ENCODE measurements at regions not wholly inside any gene's neighbourhood (a gene's known extent, or its start where the extent isn't known, plus 50 kb on each side); places are given as distances from the start of the nearest gene placed in this dataset.

GRCh38 chr11:109027851-109028250, 363.0 kb downstream of the DDX10 start:
- Mint-ChIP-seq H3K36me3 (ENCODE audit: low read depth) (no peaks in the 10 kb centered on the region), H3K4me3 (no peak overlapping the region), H3K9me3 (peaks cover 3% of the 10 kb centered on the region), H3K27ac (no peak overlapping the region), H3K27me3 (no peaks in the 10 kb centered on the region), H3K4me1 (ENCODE audit: low read depth) (no peaks in the 10 kb centered on the region)
- no peak overlapping the region for H3K27ac ChIP-seq (ENCODE audit: low read depth in 1 of 2, low read length in 2 of 2)
- H3K27me3 ChIP-seq (ENCODE audit: control insufficient read depth in 1 of 2, insufficient read depth in 2 of 2, low read length in 2 of 2): no peaks in the 10 kb centered on the region
- CTCF ChIA-PET: no interaction called here
- intact Hi-C loops (cut with DNase I, micrococcal nuclease): no loop called here
- TF ChIP-seq CTCF (IDR thresholded peaks at IDR 0.05): no peak
- DNase-seq: no peak
- no peak for ATAC-seq (ENCODE audit: poor library complexity)
- no peaks in the 10 kb centered on the region for H3K4me1 ChIP-seq (ENCODE audit: insufficient read depth, low read length)
- no peaks in the 10 kb centered on the region for H3K9me3 ChIP-seq (ENCODE audit: control insufficient read depth in 1 of 2, insufficient read depth in 1 of 2, low read length in 2 of 2)
- no peak overlapping the region for H3K4me3 ChIP-seq (ENCODE audit: low read length)
- H3K36me3 ChIP-seq (ENCODE audit: insufficient read depth, low read length): no peaks in the 10 kb centered on the region
- POLR2A ChIA-PET: no interaction called here

GRCh38 chr11:109029927-109030326, 365.1 kb downstream of the DDX10 start:
- ChIA-PET POLR2A (no interaction called here), CTCF (no interaction called here)
- Mint-ChIP-seq H3K4me3 (no peak overlapping the region), H3K27me3 (no peaks in the 10 kb centered on the region), H3K9me3 (peaks cover 3% of the 10 kb centered on the region), H3K4me1 (ENCODE audit: low read depth) (no peaks in the 10 kb centered on the region), H3K27ac (no peak overlapping the region), H3K36me3 (ENCODE audit: low read depth) (no peaks in the 10 kb centered on the region)
- Histone ChIP-seq H3K4me3 (ENCODE audit: low read length) (no peak overlapping the region), H3K4me1 (ENCODE audit: insufficient read depth, low read length) (no peaks in the 10 kb centered on the region), H3K27me3 (ENCODE audit: control insufficient read depth in 1 of 2, insufficient read depth in 2 of 2, low read length in 2 of 2) (peaks cover 2 to 4% of the 10 kb centered on the region in 2 experiments), H3K36me3 (ENCODE audit: insufficient read depth, low read length) (no peaks in the 10 kb centered on the region), H3K9me3 (ENCODE audit: control insufficient read depth in 1 of 2, insufficient read depth in 1 of 2, low read length in 2 of 2) (no peaks in the 10 kb centered on the region), H3K27ac (ENCODE audit: low read depth in 1 of 2, low read length in 2 of 2) (no peak overlapping the region)
- DNase-seq: no peak
- no peak for TF ChIP-seq CTCF (IDR thresholded peaks at IDR 0.05)
- ATAC-seq (ENCODE audit: poor library complexity): no peak
- intact Hi-C loops (cut with DNase I, micrococcal nuclease): no loop called here

GRCh38 chr11:109033627-109034338, 368.9 kb downstream of the DDX10 start:
- intact Hi-C loops (cut with DNase I, micrococcal nuclease): no loop called here
- H3K4me3 Mint-ChIP-seq: no peak overlapping the region
- Histone ChIP-seq H3K27ac (ENCODE audit: low read depth in 1 of 2, low read length in 2 of 2) (no peak overlapping the region), H3K4me3 (ENCODE audit: low read length) (no peak overlapping the region), H3K27me3 (ENCODE audit: control insufficient read depth in 1 of 2, insufficient read depth in 2 of 2, low read length in 2 of 2) (peaks cover 2 to 4% of the 10 kb centered on the region in 2 experiments), H3K9me3 (ENCODE audit: control insufficient read depth in 1 of 2, insufficient read depth in 1 of 2, low read length in 2 of 2) (no peaks in the 10 kb centered on the region), H3K36me3 (ENCODE audit: insufficient read depth, low read length) (no peaks in the 10 kb centered on the region), H3K4me1 (ENCODE audit: insufficient read depth, low read length) (no peaks in the 10 kb centered on the region)
- no peak overlapping the region for H3K27ac Mint-ChIP-seq
- H3K36me3 Mint-ChIP-seq (ENCODE audit: low read depth): no peaks in the 10 kb centered on the region
- TF ChIP-seq CTCF (IDR thresholded peaks at IDR 0.05): no peak
- ATAC-seq (ENCODE audit: poor library complexity) (no peak), DNase-seq (no peak)
- H3K9me3 Mint-ChIP-seq: no peaks in the 10 kb centered on the region
- no peaks in the 10 kb centered on the region for H3K4me1 Mint-ChIP-seq (ENCODE audit: low read depth)
- ChIA-PET POLR2A (no interaction called here), CTCF (no interaction called here)
- H3K27me3 Mint-ChIP-seq: no peaks in the 10 kb centered on the region

Measured in CD4-positive, alpha-beta T cell (primary cell).